DLD1 (cell line): ENCODE measurements at regions not wholly inside any gene's neighbourhood (a gene's known extent, or its start where the extent isn't known, plus 50 kb on each side); places are given as distances from the start of the nearest gene placed in this dataset.

Experiments
- in situ Hi-C: cut with HindIII; loops from 2 replicates; pipeline ENCODE4 v1.10.0; 2017; ENCODE audit warnings: low sequenced_read_pairs

DNA sequence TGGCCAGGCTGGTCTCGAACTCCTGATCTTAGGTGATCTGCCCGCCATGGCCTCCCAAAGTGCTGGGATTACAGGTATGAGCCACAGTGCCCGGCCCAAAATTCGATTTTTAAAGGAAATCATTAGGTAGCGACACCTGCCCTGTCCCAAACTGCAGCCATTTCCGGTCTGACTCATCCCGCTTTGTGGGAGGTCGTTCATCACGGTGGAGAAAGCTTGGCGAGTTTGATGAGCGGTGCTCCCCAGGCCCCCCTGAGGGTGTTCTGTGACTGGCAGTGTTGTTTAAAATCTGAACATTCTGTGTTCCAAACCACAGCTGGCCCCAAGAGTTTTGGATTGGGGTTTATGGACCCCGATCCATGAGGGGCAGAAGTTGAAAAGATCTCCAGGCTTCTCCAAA lies 53.0 kb upstream of the GLI2 start:
- in situ Hi-C loops, result no loop called here

DNA sequence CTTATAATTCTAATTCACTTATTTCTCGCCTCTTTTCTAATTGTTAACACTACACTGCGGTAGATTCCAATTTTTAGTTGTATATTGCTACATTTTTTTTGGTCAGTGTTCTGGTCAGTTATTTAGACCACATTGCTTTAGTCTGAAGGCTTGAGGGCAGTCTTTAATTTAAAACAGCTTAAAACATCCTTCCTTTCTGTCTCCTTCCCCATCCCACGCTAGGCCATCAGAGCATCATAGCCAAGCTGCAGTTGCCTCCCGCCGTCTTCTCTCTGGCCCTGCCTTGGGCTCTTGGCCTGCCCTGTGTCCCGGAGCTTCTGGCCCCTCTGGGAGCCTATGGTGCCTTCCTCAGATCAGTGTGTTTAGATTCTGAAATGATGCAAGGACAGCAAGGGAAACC lies 52.6 kb upstream of the GLI2 start:
- in situ Hi-C loops, result no loop called here

DNA sequence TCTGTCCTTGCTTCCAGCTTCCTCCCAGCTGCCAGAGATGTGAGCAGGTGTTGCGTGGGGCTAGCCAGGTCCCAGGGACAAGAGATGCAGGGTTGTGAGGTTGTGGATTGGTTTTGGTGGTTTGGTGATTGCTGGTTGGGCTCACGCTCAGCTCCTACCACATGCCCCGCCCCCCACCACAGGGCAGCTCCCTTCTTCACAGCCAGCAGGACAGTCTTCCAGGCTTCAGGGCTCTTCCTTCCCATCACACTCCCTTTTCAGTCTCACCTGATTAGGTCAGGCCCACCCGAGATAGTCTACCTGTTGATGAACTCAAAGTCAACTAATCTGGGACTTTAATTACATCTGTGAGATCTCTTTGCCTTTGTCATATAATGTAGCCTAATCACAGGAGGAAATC lies 52.0 kb upstream of the GLI2 start:
- in situ Hi-C loops, result no loop called here

DNA sequence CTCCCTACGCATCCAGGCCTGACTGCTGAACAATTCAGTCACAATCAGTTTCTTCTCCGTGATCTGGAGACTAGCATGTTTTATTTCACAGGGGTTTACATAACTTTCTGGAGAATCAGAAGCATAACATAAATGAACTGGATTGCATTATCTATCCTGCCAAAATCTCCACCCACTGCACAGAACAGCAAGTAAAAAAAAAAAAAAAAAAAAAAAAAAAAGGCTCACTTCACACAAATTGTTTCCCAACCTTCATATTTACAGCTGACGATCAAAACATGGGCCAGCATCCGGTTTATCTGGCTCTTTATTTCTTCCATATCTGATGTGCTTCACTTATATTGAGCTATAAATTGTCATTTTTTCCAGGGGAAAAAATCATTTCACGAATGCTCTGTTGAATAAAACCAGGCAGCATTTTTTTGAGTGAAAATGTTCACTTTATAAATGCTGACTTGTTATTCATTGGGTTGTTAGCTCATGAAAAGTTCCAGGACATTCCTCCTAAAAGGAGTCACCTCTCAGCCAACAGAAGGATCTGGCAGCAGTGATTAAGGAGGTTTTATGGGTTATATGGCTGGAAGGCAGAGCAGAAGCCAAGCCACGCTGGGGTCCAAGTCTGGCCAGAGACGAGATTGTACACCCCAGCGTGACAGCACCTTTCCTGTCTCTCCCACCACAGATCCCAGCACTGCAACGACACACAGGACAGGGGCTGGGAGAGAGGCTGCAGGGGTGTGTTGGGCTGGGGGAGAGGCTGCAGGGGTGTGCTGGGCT lies 51.2 kb upstream of the GLI2 start:
- in situ Hi-C loops, result no loop called here

DNA sequence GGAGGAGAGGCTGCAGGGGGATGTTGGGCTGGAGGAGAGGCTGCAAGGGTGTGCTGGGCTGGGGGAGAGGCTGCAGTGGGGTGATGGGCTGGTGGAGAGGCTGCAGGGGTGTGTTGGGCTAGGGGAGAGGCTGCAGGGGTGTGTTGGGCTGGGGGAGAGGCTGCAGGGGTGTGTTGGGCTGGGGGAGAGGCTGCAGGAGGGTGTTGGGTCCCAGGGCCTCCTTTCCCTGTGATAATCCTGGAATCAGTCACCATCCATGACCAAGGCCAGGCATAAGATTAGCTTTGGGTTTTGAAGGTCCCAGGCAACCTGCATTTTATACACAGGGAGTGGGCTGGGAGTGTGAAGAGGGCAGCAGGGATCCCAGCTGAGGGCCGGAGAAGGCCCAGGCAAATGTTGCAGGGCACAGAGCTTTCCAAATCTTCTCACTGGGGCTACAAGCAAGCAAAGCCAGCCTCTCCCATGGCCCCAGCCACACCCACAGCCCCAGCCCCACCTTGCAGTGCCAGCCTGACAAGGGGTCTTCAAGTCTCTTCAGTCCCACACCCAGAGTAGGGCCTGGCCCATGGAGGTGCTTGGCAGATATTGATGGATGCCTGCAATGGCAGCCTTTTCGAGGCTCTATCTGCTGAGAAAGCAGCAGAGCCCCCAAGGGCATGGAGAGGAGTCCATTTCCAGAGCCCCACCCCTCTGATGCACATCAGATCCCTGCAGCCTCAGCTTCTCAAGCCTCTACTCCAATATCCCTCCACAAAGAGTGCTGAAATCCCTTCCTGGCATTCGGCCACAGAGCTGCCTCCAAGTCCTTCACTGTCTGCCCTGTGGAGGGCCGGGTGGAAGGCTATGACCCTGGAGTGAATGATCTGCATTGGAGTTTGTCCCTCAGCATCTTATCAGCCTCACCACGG lies 50.3 kb upstream of the GLI2 start:
- in situ Hi-C loops, result no loop called here
